NCI-H1417 (cell line): ENCODE measurements at regions not wholly inside any gene's neighbourhood (a gene's known extent, or its start where the extent isn't known, plus 50 kb on each side); places are given as distances from the start of the nearest gene placed in this dataset.

ENCODE experiments used
- DNase-seq, 3 experiments: peaks; one replicate each; lab custom pipeline; 2025; lab: John Stamatoyannopoulos, UW

- DNase-seq = no peak
These were observed 60.8 kb downstream of the CCNA1 start for GRCh38 chr13:36493046-36493445.

DNA sequence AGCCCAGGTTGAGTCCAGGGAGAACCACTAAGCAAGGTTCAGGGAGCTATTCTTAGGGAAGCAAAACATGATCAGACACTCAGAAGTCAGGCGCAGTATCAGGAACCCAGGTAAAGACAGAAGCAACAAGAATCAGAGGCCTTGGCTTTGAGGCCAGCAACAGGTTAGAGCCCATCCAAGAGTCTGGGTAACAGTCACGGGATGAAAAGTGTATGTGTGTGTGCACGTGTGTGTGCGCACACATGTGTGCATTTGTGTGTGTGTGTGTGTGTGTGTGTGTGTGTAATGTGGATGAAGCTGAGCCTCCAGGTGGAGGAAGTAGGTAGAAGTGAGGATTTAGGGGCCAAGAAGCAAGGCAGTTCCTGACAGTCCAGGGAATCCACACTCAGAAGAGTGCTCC is 63.1 kb downstream of the CCNA1 start:
- no peak for DNase-seq

- DNase-seq = no peak
These were observed 77.1 kb downstream of the CCNA1 start for GRCh38 chr13:36509369-36509768.

GRCh38 chr13:36512771-36513170 is 80.5 kb downstream of the CCNA1 start:
- DNase-seq = no peak

DNA sequence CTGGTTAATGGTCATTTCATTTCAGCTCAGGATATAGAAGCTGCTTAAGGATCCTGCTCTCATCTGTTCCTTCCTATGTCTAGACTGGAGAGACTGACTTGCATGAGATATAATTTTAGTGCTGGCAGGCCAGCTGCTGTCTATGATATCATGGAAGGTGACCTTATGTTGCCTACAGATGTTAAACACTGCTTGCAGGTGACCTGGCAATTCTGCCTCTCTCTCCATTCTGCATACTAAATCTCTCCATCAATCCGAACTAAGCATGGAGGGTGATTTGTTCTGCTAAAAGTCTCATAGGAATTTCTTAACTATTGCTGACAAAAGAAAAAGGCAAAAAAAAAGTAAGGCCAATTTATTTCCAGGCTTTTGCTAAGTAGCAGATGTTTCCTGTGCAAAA is 81.0 kb downstream of the CCNA1 start:
- no peak for DNase-seq

DNA sequence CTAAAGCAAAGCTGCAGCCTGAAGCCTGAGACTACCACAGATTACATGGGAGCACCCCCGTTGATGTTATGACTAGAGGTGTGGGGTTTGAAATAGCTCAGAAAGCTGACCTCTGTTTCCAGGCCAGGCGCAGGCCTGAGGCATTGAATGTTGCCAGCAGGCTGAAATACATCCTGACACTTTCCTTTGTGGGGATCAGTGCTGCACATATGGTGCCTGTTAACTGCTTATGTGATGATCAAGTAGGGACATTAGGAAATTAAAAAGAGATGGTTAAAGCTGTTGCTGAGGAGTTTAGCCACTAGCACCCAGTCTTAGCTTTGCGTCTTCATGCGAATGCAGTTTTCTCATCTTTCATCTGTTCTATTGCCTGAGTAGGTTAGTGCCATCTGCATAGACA is 83.2 kb downstream of the CCNA1 start:
- DNase-seq = no peak

- DNase-seq = no peak
These were observed 83.9 kb downstream of the CCNA1 start for GRCh38 chr13:36516225-36516624.

DNA sequence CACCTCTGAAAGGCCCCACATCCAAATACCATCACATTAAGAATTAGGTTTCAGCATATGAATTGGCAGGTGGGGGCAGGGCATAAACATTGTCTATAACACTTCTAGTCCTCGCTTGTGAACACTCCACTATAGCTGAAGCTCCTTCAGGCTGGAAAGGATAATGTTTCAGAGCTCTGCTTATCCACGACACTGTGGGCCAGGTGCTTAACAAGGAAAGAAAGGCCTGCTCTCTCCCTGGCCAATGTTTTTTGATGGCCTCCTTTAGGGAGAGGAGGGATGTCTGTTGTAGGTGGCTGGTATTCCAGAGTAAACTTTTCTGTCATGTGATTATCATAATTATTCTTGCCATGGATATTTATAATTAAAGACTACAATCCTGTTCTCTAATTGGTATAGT is 86.4 kb downstream of the CCNA1 start:
- peak in 1 of 3 experiments; percentile 75 for DNase-seq

DNA sequence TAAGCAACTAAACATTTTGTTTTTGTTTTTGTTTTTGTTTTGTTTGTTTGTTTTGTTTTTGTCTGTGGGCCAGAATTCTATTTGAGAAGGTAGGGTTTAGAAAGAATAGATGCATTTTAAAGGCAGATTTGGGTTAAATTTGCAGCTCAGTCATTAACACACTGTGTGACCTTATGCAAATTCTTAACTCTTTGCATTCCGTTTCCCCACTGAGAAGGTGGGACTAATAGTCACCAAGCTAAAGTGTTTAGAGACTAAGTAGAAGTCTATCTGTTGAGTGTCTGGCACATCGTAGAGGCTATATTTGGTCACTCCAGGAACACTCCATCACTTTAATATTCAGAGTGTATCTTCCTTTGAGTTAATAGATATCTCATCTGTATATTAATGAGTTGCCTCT is 87.1 kb downstream of the CCNA1 start:
- no peak for DNase-seq

DNA sequence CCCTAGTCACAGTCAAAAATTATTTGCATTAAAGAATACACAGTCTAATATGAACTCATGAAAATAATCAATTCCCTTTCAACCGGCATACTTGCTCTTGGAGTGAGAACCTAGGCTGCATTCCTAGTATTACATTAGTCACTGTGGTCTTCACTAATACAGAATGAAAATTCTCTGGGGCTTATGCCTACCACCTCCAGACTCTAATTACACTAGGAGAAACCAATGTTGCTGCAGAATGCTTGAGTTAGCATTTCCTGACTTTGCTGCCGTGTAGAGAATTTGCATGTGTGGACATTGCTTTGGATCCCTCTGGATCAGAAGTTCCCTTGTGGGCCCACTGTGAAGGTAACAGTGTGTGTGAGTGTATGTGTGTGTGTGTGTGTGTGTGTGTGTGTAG is 87.8 kb downstream of the CCNA1 start:
- no peak for DNase-seq

DNA sequence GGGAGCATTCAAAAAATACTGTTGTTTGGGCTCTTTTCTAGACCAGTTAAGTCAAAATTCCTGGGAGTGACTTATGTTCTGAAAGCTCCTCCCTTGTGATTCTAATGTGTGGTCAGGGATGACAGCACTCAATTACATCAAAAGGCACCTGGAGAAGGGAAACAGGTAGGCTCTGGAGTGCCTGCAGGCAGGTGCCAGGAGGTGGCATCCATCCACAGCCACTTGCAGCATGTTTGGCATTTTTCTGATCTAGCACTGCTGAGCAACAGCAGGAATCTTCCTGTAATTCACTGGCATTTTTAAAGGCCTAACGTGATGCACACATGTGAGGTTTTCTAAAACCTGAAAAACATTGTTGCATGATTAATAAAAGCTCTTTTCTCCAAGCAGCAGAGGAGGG is 94.6 kb downstream of the CCNA1 start:
- DNase-seq = peak; percentile 2 to 41 (median 11)

DNA sequence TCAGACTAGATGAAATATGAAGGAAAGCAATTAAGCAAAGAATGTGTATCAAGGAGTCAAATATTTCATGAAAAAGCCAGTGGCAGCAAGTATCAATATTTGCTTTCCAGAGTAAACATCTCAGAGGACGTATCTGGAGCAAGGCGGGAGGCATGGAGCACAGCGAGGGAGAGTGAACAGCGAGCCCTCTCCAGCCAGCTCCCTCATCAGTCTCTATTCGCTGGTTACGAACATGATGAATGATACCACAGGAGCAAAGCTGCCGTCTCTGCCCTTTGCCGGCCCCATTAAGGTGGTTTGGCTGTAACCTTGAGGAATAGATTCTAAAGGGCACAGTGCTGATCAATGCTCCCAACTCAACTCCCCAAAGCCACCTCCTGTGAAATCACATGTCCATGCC is 95.8 kb downstream of the CCNA1 start:
- peak in 1 of 3 experiments; percentile 9 for DNase-seq

DNA sequence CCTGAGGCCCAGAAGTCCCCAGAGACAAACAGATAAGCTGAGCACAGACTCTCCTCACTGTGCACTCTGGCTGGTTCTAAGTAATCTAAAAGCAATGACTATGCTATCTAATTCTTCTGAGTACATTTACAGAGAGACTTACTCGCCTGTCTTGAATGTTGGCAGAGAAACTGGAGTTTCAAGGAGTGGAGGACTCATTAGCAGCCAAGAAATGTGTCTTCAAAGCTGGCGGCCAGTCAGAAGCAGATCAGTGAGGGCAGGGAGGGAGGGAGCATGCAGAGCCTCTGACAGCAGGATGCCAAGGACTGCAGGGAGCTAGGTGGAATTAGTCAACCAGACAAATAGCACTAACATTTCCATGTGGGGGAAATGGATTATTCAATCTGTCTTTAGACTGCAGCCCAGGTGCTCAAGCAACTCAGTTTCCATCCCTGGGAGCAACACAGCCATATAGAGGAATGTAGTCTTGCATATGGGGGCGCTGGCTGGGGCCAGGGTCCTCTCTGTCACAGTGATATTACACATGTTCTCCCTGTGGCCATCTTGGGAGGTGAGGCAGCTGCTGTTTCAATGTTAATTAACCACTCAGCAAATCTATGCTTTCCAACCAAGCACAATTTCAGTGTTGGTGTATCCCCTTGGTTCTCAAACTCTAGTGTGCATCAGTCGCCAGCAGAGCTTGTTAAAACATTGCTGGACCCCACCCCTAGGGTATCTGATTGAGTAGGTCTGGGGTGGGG is 97.9 kb downstream of the CCNA1 start:
- no peak for DNase-seq

DNA sequence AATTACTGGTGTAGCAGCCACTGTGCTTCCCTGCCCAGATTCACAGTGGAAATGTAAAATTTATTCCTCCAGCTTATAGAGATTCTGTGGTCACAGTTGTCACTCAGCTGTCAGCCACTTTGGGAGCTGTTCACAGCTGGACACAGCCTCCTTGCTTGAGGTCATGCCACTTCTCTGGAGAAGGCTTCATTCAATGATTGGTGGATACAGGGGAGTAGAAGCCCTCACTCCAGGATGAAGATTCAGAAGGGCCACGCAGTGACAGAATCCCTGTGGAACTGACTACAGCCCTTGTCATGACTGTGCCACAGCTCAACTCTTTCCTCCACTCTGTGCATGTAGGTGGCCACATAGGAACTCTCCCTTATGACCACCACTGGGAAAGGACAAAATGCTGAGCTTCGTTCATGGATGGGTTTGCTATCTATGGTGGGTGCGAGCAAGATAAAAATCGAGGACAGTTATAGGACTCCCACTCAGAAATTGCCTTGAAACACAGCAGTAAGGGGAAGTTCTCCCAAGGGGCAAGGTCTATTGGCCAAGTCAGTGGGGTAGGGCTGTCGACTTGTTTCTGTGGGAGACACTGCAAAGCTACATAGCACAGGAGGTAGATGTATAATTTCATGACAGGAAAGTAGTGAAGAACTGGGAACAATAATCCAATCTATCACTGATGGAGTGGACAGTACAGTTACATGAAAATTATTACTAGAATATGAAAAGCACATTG is 98.7 kb downstream of the CCNA1 start:
- DNase-seq = no peak

DNA sequence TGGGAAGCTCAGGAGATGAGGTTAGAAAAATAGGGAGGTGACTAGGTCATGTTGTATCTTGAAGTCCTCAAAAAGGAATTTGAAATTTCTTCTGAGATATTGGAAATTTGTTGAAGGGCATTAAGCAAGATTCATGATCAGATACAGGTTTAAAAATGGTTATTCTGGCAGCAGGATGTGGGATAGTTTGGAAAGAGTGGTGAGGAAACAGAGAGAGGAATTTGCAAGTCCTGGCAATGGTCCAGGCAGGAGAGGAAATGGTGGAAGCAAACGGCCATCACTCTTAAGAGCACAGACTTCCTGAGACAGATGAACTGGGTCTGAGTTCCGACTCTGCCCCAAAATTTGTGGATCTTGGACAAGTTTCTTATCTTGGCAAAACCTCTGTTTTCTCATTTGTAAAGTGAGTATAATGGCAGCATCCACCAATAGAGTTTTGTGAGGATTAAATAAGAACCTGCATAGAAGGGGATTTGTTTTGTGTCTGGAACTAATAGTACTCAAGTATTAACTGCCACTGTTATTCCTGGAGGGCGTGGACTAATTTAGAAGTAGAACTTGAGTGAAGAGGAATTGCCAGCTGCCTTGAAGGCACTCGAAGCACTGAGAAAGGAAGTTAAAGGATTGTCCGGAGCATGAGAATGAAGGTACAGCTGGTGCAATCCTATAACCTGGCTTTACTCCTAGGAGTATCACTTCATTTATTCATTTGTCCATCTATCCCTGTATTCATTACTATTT is 99.6 kb downstream of the CCNA1 start:
- peak in 1 of 3 experiments; percentile 15 for DNase-seq

GRCh38 chr13:36533806-36534205 is 101.5 kb downstream of the CCNA1 start:
- DNase-seq = peak in 1 of 3 experiments; percentile 2

- peak in 2 of 3 experiments; percentile 49 to 75 for DNase-seq
These were observed 104.3 kb downstream of the CCNA1 start for GRCh38 chr13:36536546-36536945.

DNA sequence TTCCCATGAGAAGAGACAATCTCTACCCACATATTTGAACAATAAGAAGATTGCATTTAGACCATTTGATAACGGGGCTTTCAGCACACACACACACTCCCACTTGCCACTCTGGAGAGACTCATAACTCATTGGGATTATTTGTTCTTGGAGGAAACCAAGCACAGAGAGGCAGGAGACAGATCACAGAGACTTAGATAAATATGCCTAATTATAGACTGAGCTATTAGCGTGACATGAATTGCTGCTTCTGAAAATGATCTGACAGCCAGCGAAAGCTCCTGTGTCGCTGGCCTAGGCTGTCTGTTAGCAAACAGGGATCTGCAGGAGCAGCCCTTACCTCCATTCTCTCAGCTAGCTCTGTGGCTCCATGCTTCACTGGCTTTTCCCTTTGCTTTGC is 111.4 kb downstream of the CCNA1 start:
- peak; percentile 67 to 94 (median 93) for DNase-seq

DNA sequence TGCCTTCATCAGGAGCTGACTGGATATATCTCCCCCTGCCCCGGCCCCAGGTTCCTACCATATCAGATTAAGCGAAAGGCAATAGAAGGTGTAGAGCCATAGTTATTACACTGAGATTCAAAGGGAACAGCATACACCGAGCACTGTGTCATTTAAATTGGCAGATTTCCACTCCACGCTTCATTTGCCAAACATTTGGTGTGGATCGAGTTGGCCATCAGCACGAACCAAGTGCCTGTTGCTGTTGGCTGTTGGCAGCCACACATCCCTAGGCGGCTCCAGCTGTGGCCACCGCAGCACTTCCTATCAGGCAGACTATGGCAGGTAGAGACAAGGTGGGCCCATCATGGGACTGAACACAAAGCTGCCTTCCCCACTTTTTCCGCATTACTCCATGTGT is 115.8 kb downstream of the CCNA1 start:
- DNase-seq = peak in 2 of 3 experiments; percentile 62 to 66

GRCh38 chr13:36549126-36549702 is 116.9 kb downstream of the CCNA1 start:
- no peak for DNase-seq

- peak in 2 of 3 experiments; percentile 50 to 81 for DNase-seq
These were observed 117.5 kb downstream of the CCNA1 start for GRCh38 chr13:36549755-36550154.

- DNase-seq = peak in 1 of 3 experiments; percentile 55
These were observed 117.9 kb downstream of the CCNA1 start for GRCh38 chr13:36550177-36550576.
